Muscle of back (tissue), 3 donors: ENCODE measurements at regions not wholly inside any gene's neighbourhood (a gene's known extent, or its start where the extent isn't known, plus 50 kb on each side); places are given as distances from the start of the nearest gene placed in this dataset.

Experiments
- DNase-seq, 3 donors: peaks; one replicate each; pipeline versions ENCODE4 v3.0.0 to v3.0.0-alpha.2; 2013

GRCh38 chr17:68665373-68665772 lies 64.2 kb upstream of the FAM20A start:
- DNase-seq: no peak

- DNase-seq: no peak
Observed at GRCh38 chr17:68662479-68662878, 61.3 kb upstream of the FAM20A start.

- no peak for DNase-seq
Observed at GRCh38 chr17:68662037-68662432, 60.9 kb upstream of the FAM20A start.

GRCh38 chr17:68661265-68662036 lies 60.3 kb upstream of the FAM20A start:
- DNase-seq: no peak

GRCh38 chr17:68660302-68660701 lies 59.1 kb upstream of the FAM20A start:
- no peak for DNase-seq

GRCh38 chr17:68658999-68659780 lies 58.0 kb upstream of the FAM20A start:
- DNase-seq: no peak

- no peak for DNase-seq
Observed at GRCh38 chr17:68657576-68657975, 56.4 kb upstream of the FAM20A start.

GRCh38 chr17:68657166-68657565 lies 56.0 kb upstream of the FAM20A start:
- DNase-seq: no peak

GRCh38 chr17:68656666-68657065 lies 55.5 kb upstream of the FAM20A start:
- no peak for DNase-seq
